Fibroblast of mammary gland (primary cell): ENCODE measurements at regions not wholly inside any gene's neighbourhood (a gene's known extent, or its start where the extent isn't known, plus 50 kb on each side); places are given as distances from the start of the nearest gene placed in this dataset.

Experiments used
- DNase-seq: peaks from one replicate; pipeline ENCODE4 v3.0.0-alpha.2; 2010; ENCODE audit warnings: low read depth
- H3K4me3 ChIP-seq: 2 replicates; pipeline ENCODE4 v1.5.1; 2011; ENCODE audit warnings: low read depth, mild to moderate bottlenecking, low read length, moderate library complexity; ENCODE audit not compliant: control insufficient read depth
- TF ChIP-seq, protein P1 (sequence below): conservative IDR thresholded peaks from 2 replicates; pipeline ENCODE4 v1.5.1; 2011; ENCODE audit warnings: low read depth, low read length, inconsistent platforms; ENCODE audit not compliant: control insufficient read depth, insufficient read depth

DNA sequence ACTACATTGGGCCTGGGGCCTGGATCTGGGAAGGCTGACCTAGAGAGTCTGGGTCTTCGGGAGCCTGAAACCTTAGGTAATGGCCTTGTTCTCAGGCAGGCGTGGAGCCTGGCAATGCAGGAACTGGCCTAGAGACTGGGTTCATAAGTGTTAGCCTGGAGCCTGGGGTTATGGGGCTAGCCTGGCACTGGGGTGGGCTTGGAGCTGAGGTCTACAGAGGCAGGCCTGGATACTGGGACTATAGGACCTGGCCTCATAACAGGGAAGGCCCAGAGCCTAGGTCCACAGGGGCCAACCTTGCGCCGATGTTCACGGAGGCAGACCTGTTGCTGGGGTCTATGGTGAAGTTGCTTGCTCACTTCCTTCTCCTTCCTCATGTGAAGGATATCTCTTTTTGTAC is 843.8 kb upstream of the GJE1 start:
- TF ChIP-seq, protein P1, sequence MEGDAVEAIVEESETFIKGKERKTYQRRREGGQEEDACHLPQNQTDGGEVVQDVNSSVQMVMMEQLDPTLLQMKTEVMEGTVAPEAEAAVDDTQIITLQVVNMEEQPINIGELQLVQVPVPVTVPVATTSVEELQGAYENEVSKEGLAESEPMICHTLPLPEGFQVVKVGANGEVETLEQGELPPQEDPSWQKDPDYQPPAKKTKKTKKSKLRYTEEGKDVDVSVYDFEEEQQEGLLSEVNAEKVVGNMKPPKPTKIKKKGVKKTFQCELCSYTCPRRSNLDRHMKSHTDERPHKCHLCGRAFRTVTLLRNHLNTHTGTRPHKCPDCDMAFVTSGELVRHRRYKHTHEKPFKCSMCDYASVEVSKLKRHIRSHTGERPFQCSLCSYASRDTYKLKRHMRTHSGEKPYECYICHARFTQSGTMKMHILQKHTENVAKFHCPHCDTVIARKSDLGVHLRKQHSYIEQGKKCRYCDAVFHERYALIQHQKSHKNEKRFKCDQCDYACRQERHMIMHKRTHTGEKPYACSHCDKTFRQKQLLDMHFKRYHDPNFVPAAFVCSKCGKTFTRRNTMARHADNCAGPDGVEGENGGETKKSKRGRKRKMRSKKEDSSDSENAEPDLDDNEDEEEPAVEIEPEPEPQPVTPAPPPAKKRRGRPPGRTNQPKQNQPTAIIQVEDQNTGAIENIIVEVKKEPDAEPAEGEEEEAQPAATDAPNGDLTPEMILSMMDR: no peak
- no peak overlapping the region for H3K4me3 ChIP-seq
- DNase-seq: no peak

DNA sequence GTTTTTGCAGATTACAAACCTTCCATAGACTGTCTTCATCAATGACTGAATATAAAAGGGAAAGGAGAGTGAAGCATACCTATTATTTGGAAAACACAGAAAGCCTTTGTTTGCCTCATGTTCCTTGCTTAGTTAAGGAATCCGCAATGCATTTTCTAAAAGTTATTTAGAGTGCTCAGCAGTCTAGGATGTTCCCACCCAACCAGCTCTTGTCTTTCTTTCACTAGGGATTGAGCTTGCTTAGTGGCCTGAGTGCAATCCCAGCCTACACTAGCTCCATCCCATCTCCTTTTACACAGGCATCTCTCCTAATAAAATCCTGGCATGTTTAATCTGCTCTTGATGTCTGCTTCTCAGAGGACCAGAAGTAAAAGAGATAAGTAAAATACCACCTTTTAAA is 850.5 kb upstream of the GJE1 start:
- DNase-seq: no peak
- TF ChIP-seq, protein P1: no peak
- H3K4me3 ChIP-seq: no peak overlapping the region

DNA sequence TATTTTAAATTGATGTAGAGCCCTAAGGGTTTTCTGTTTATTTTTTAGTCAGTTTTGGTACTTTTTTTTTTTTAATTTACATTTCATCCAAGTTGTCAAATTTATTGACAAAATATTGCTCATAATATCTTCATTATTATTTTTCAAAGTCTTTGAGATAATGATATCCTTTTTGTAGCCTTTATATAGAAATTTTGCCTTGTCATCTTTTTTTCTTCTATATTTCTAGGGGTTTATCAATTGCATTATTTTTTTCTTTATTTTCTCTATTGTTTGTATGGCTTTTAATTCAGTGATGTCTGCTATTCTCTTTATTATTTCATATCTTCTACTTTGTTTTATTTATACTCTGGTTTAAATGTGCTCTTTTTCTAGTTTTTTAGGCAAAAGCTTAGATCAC is 863.0 kb upstream of the GJE1 start:
- TF ChIP-seq, protein P1: no peak

DNA sequence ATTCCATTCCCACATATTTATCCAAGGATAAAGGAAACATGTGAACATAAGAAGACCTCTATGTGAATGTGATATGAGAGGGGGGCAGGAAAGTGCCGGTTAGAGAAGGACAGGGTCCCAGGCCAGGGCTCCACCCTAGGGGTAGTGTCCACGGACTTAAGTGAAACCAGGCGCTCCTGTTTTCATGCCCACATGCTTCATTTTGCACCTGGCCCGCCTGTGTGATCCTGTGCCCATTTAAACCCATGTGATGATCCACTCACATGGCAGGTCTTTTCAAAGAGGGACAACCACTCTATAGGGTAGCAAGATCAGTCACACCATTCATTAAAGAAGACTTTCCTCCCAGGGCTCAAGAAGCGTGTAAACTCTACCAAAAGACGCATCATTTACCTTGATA is 865.3 kb upstream of the GJE1 start:
- TF ChIP-seq, protein P1: no peak
- no peak for DNase-seq
- no peak overlapping the region for H3K4me3 ChIP-seq

More for the DNA sequence above, 863.0 kb upstream of the GJE1 start:
- no peak for DNase-seq
- H3K4me3 ChIP-seq: no peak overlapping the region

DNA sequence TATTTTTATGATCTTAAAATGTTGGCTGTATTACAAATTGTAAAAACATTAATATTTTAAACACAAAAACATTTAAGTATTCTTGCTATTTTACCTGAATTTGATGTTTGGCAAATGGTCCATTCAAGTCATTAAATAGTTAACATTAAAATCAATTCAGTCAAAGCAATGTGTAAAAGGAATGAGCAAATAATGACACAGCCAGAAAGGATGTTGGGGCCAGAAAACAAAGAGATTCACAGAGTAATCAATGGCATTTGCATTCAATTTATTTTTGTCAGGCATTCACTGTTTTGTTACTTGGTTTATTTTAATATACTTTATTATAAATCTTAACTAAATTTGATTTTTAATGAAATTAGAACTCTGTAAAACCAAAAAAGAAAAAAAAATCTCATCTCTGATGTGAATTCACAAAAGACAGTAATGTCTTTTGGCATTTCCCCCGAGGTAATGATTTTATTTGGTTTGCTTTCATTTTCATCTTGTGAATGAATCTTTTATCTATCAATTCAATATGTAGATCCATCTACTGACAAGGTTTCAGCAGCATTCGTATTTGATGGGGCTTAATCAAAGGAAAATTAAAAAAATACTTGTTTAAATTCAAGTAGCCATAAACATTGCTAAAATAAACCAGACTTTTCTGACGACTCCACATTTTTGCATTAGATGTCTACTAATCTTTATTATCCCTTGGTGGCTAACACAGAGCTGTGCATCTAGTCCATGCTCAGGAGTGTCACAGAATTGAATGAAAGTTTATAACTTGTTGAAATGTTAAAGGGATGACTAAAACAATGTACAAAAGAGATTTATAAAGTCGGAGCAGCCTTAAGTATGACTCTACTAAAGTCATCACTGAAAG is 866.7 kb upstream of the GJE1 start:
- H3K4me3 ChIP-seq: peak overlapping the region; percentile 28
- TF ChIP-seq, protein P1: no peak
- peak; percentile 41 for DNase-seq

DNA sequence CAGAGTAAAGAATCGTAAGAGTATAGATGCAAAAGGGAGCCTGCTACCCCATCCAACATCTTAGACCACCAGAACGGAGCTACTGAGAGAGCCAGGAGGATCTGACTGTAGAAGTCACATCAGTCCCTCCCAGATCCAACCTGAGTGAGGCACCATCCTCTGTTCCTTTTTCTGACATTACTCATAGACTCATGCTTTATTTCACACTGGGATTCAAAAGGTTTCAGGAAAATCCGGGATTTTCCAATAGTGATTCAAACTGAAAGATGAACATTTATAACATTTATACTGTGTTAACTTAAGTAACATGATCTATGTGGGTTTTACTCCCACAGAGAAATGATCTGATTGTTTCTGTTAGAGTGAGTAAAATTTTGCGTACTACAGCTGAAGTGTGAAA is 868.6 kb upstream of the GJE1 start:
- DNase-seq: peak; percentile 42
- H3K4me3 ChIP-seq: no peak overlapping the region
- TF ChIP-seq, protein P1: no peak
